ENCODE measurements at regions not wholly inside any gene's neighbourhood (a gene's known extent, or its start where the extent isn't known, plus 50 kb on each side); places are given as distances from the start of the nearest gene placed in this dataset.
A peak's percentile ranks its signal among the peaks of the same experiment; 100 is the strongest.

GRCh38 chr11:69388210-69388609, 93.3 kb upstream of the LINC01488 start:
- ATAC-seq (no peak), DNase-seq (no peak)
- intact Hi-C loops (cut with micrococcal nuclease), result no loop called here

GRCh38 chr11:69388661-69389060, 92.8 kb upstream of the LINC01488 start:
- DNase-seq, result no peak
- no peak for ATAC-seq
- intact Hi-C loops (cut with micrococcal nuclease), result no loop called here

GRCh38 chr11:69390561-69390960, 90.9 kb upstream of the LINC01488 start:
- intact Hi-C loops (cut with micrococcal nuclease), result no loop called here
- DNase-seq (no peak), ATAC-seq (no peak)

- intact Hi-C loops (cut with micrococcal nuclease), result no loop called here
- DNase-seq (no peak), ATAC-seq (no peak)
These were observed 90.0 kb upstream of the LINC01488 start for GRCh38 chr11:69391192-69392103.

GRCh38 chr11:69392104-69392653, 89.3 kb upstream of the LINC01488 start:
- DNase-seq (no peak), ATAC-seq (no peak)
- intact Hi-C loops (cut with micrococcal nuclease), result no loop called here

- DNase-seq (no peak), ATAC-seq (no peak)
- intact Hi-C loops (cut with micrococcal nuclease), result no loop called here
These were observed 88.2 kb upstream of the LINC01488 start for GRCh38 chr11:69393178-69393832.

- DNase-seq (no peak), ATAC-seq (no peak)
- intact Hi-C loops (cut with micrococcal nuclease), result no loop called here
These were observed 87.6 kb upstream of the LINC01488 start for GRCh38 chr11:69393865-69394233.

GRCh38 chr11:69394234-69394868, 87.1 kb upstream of the LINC01488 start:
- ATAC-seq (peak; percentile 58), DNase-seq (no peak)
- intact Hi-C loops (cut with micrococcal nuclease), result no loop called here

GRCh38 chr11:69394869-69395246, 86.6 kb upstream of the LINC01488 start:
- no peak for ATAC-seq
- intact Hi-C loops (cut with micrococcal nuclease), result no loop called here
- DNase-seq, result no peak

- ATAC-seq (no peak), DNase-seq (no peak)
- intact Hi-C loops (cut with micrococcal nuclease), result no loop called here
These were observed 86.2 kb upstream of the LINC01488 start for GRCh38 chr11:69395287-69395686.

GRCh38 chr11:69396051-69396947, 85.2 kb upstream of the LINC01488 start:
- intact Hi-C loops (cut with micrococcal nuclease), result no loop called here
- ATAC-seq (no peak), DNase-seq (peak; percentile 2)

- DNase-seq, result peak; percentile 4
- no peak for ATAC-seq
These were observed 84.5 kb upstream of the LINC01488 start for GRCh38 chr11:69396948-69397307.

GRCh38 chr11:69397732-69398131, 83.7 kb upstream of the LINC01488 start:
- DNase-seq (peak; percentile 10), ATAC-seq (no peak)
- intact Hi-C loops (cut with micrococcal nuclease), result no loop called here

More at GRCh38 chr11:69396948-69397307, 84.5 kb upstream of the LINC01488 start:
- intact Hi-C loops (cut with micrococcal nuclease), result no loop called here

- intact Hi-C loops (cut with micrococcal nuclease), result no loop called here
- ATAC-seq (no peak), DNase-seq (peak; percentile 25)
These were observed 82.7 kb upstream of the LINC01488 start for GRCh38 chr11:69398529-69399492.

- DNase-seq (no peak), ATAC-seq (no peak)
- intact Hi-C loops (cut with micrococcal nuclease), result no loop called here
These were observed 81.3 kb upstream of the LINC01488 start for GRCh38 chr11:69400140-69400539.

GRCh38 chr11:69400771-69401590, 80.5 kb upstream of the LINC01488 start:
- ATAC-seq (no peak), DNase-seq (no peak)
- intact Hi-C loops (cut with micrococcal nuclease), result no loop called here

GRCh38 chr11:69401715-69402114, 79.7 kb upstream of the LINC01488 start:
- intact Hi-C loops (cut with micrococcal nuclease), result no loop called here
- ATAC-seq (no peak), DNase-seq (no peak)
